ENCODE measurements at regions not wholly inside any gene's neighbourhood (a gene's known extent, or its start where the extent isn't known, plus 50 kb on each side); places are given as distances from the start of the nearest gene placed in this dataset.
"Not testable (repeated sequence)": the region's sequence is repeated elsewhere in the genome, so short reads cannot be mapped to it uniquely, and the experiment has no call there.

GRCh38 chr21:28590026-28590425, 402.7 kb downstream of the LTN1 start:
- no peak for TF ChIP-seq CTCF (IDR thresholded peaks at IDR 0.05)
- Histone ChIP-seq H3K4me1 (no peaks in the 10 kb centered on the region), H3K4me3 (no peak overlapping the region), H3K9me3 (peaks cover 0 to 9% of the 10 kb centered on the region in 2 donors), H3K27me3 (no peaks in the 10 kb centered on the region), H3K27ac (no peak overlapping the region), H3K36me3 (no peaks in the 10 kb centered on the region)
- DNase-seq (ENCODE audit: low spot score): no peak

DNA sequence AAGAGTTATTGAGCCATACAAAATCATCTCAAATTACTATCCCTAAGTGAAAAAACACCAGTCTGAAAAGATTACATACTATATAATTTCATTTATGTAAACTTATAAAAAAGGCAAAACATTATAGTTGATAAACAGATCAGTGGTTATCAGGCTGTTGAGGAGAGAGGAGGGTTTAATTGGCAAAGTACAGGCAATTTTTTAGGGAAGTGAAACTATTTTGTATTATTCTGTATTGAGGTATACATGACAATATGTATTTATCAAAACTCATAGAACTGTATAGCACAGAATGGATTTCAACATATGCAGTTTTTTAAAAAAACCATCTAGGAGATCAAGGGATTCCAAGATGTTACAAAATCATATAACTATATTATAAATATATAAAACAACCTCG, 403.7 kb downstream of the LTN1 start:
- no peak for DNase-seq (ENCODE audit: low spot score)
- H3K36me3 ChIP-seq: no peaks in the 10 kb centered on the region
- H3K27ac ChIP-seq: no peak overlapping the region
- no peak overlapping the region for H3K4me3 ChIP-seq
- no peak for TF ChIP-seq CTCF (IDR thresholded peaks at IDR 0.05)
- H3K4me1 ChIP-seq: no peaks in the 10 kb centered on the region
- H3K27me3 ChIP-seq: no peaks in the 10 kb centered on the region
- peaks cover 0 to 9% of the 10 kb centered on the region in 2 donors for H3K9me3 ChIP-seq

DNA sequence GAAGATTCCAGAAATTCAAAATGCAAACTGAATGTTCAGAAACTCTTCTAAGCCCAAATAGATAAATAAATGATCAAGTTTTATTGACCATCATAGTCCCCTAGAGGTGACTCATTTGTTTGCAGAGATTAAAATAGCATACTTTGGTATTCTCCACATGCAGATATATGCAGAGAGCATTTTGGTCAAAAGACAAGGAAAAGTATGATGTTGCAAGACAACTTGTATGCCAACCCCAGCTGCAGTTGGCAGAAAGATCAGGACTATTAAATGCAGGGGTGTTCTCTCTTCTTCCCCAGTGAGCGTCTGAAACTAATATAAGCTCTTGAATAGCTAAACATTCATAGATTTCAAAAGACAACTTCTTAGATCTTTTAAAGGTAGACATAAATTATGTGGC, 404.9 kb downstream of the LTN1 start:
- no peak overlapping the region for H3K27ac ChIP-seq
- H3K4me1 ChIP-seq: no peaks in the 10 kb centered on the region
- H3K27me3 ChIP-seq: no peaks in the 10 kb centered on the region
- TF ChIP-seq CTCF (IDR thresholded peaks at IDR 0.05): no peak
- no peak for DNase-seq (ENCODE audit: low spot score)
- no peak overlapping the region for H3K4me3 ChIP-seq
- peaks cover 0 to 9% of the 10 kb centered on the region in 2 donors for H3K9me3 ChIP-seq
- no peaks in the 10 kb centered on the region for H3K36me3 ChIP-seq

- no peaks in the 10 kb centered on the region for H3K27me3 ChIP-seq
- DNase-seq (ENCODE audit: low spot score): no peak
- no peaks in the 10 kb centered on the region for H3K9me3 ChIP-seq
- H3K36me3 ChIP-seq: no peaks in the 10 kb centered on the region
- TF ChIP-seq CTCF (IDR thresholded peaks at IDR 0.05): no peak
- no peaks in the 10 kb centered on the region for H3K4me1 ChIP-seq
- H3K4me3 ChIP-seq: no peak overlapping the region
- no peak overlapping the region for H3K27ac ChIP-seq
These were observed 410.7 kb downstream of the LTN1 start for GRCh38 chr21:28581976-28582375.

GRCh38 chr21:28581311-28581731, 411.4 kb downstream of the LTN1 start:
- not testable (repeated sequence) for H3K27ac ChIP-seq; H3K4me1 ChIP-seq; H3K36me3 ChIP-seq; H3K27me3 ChIP-seq; DNase-seq (ENCODE audit: low spot score); H3K4me3 ChIP-seq; H3K9me3 ChIP-seq

GRCh38 chr21:28580585-28580984, 412.1 kb downstream of the LTN1 start:
- no peaks in the 10 kb centered on the region for H3K4me1 ChIP-seq
- no peak overlapping the region for H3K27ac ChIP-seq
- no peak for TF ChIP-seq CTCF (IDR thresholded peaks at IDR 0.05)
- no peak overlapping the region for H3K4me3 ChIP-seq
- H3K9me3 ChIP-seq: peaks cover 0 to 5% of the 10 kb centered on the region in 2 donors
- H3K36me3 ChIP-seq: no peaks in the 10 kb centered on the region
- no peaks in the 10 kb centered on the region for H3K27me3 ChIP-seq
- no peak for DNase-seq (ENCODE audit: low spot score)
